ENCODE measurements at regions not wholly inside any gene's neighbourhood (a gene's known extent, or its start where the extent isn't known, plus 50 kb on each side); places are given as distances from the start of the nearest gene placed in this dataset.
A peak's percentile ranks its signal among the peaks of the same experiment; 100 is the strongest.

DNA sequence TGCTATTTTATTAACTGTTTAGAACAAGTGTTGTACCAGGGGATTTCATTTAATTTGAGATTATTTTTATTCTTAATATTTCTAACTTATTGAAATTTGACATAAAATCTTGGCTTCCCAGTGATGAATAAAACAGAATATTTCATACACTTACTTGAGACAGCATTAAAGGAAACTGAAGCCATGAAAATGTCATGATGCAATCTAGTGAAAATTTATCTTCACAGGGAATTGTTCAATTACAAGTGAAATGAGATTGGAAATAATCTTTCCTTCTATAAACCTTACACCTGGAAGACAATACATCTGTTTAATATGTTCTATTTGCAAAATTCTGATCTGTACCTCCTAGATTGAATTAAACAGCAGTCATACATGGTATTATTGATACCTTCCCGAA, 511.0 kb upstream of the CDH7 start:
- Histone ChIP-seq H3K4me1 (ENCODE audit: insufficient read depth) (no peaks in the 10 kb centered on the region), H3K9me2 (replicated peaks; ENCODE audit: insufficient read depth) (no peaks in the 10 kb centered on the region), H3K36me3 (replicated peaks; ENCODE audit: insufficient read depth, low read depth) (no peaks in the 10 kb centered on the region), H3K79me2 (no peaks in the 10 kb centered on the region), H2AFZ (no peak overlapping the region), H3K27me3 (no peaks in the 10 kb centered on the region), H3K4me3 (no peak overlapping the region), H3K4me2 (no peak overlapping the region), H3K27ac (no peak overlapping the region), H3K9me3 (ENCODE audit: low read depth) (no peaks in the 10 kb centered on the region), H4K20me1 (ENCODE audit: insufficient read depth, poor library complexity, severe bottlenecking) (no peaks in the 10 kb centered on the region)
- TF ChIP-seq, protein P1, sequence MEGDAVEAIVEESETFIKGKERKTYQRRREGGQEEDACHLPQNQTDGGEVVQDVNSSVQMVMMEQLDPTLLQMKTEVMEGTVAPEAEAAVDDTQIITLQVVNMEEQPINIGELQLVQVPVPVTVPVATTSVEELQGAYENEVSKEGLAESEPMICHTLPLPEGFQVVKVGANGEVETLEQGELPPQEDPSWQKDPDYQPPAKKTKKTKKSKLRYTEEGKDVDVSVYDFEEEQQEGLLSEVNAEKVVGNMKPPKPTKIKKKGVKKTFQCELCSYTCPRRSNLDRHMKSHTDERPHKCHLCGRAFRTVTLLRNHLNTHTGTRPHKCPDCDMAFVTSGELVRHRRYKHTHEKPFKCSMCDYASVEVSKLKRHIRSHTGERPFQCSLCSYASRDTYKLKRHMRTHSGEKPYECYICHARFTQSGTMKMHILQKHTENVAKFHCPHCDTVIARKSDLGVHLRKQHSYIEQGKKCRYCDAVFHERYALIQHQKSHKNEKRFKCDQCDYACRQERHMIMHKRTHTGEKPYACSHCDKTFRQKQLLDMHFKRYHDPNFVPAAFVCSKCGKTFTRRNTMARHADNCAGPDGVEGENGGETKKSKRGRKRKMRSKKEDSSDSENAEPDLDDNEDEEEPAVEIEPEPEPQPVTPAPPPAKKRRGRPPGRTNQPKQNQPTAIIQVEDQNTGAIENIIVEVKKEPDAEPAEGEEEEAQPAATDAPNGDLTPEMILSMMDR (IDR thresholded peaks at IDR 0.05; ENCODE audit: poor library complexity): no peak
- WGBS (ENCODE audit: low lambda C conversion rate, missing lambda C conversion rate): 80% methylated on average over 1 of the region's 1 CpG
- DNase-seq (ENCODE audit: low spot score): no peak

DNA sequence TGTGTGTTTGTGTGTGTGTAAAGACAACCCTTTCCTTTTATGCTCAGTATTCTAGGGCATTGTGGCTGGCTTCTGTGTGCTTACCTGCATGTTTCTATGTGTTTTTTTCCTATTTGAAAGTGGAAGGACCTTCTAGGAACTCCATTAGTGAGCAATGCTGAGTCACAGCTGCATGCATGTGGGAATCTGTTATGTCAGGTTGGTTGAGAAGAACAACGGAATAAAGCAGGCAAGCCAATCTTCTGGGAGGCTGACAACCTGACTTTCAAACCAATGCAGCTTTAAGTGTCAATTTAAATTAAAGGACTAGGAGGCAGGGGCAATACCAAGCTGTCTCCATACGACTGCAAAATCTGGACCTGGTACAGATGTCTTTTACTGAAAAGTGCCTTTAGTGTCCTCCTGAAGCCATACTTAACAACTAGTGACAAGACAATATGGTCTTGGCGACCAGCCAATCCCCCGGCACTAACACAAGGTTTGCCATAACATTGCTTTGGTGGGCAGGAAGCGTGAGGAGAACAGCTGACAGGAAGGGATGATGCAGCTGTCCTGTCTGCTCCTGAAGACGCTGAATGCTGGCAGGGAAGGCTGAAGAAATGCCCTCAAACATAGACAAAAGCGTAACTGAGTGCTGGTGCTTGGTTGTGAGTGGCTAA, 514.7 kb upstream of the CDH7 start:
- no peaks in the 10 kb centered on the region for H3K4me1 ChIP-seq (ENCODE audit: insufficient read depth)
- H3K9me3 ChIP-seq (ENCODE audit: low read depth): no peaks in the 10 kb centered on the region
- no peaks in the 10 kb centered on the region for H3K36me3 ChIP-seq (replicated peaks; ENCODE audit: insufficient read depth, low read depth)
- H2AFZ ChIP-seq: no peak overlapping the region
- peak; percentile 14 for DNase-seq (ENCODE audit: low spot score)
- H3K9me2 ChIP-seq (replicated peaks; ENCODE audit: insufficient read depth): no peaks in the 10 kb centered on the region
- H3K27me3 ChIP-seq: no peaks in the 10 kb centered on the region
- H3K4me3 ChIP-seq: no peak overlapping the region
- peak overlapping the region; percentile 10 for H3K4me2 ChIP-seq
- no peaks in the 10 kb centered on the region for H4K20me1 ChIP-seq (ENCODE audit: insufficient read depth, poor library complexity, severe bottlenecking)
- H3K79me2 ChIP-seq: no peaks in the 10 kb centered on the region
- TF ChIP-seq, protein P1 (IDR thresholded peaks at IDR 0.05; ENCODE audit: poor library complexity): no peak
- TF ChIP-seq EZH2phosphoT487 (IDR thresholded peaks at IDR 0.05; ENCODE audit: low read depth, severe bottlenecking, unreplicated experiment) (no peak), EZH2 (IDR thresholded peaks at IDR 0.05; ENCODE audit: borderline replicate concordance) (no peak)
- no peak overlapping the region for H3K27ac ChIP-seq
- 52% methylated on average over 7 of the region's 7 CpGs for WGBS (ENCODE audit: low lambda C conversion rate, missing lambda C conversion rate)

DNA sequence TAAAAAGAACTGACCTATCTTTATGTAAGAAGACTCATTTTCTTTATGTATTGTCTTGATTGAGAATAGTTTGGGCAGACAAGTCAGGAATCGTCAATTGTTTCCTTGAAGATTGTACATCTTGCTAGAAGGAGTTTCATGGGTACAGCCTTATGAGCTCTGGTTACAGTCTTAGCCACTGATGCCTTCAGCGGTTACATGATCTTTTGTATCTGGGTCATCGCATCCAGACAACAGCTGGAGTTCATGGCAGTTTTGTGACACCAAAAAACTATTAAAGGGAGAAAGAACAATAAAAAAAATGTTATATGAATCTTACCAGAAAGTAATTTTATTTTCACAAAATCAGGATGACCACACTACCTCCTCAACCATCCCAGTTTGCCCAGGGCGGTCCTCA, 520.5 kb upstream of the CDH7 start:
- H3K36me3 ChIP-seq (replicated peaks; ENCODE audit: insufficient read depth, low read depth): no peaks in the 10 kb centered on the region
- 96% methylated on average over 4 of the region's 4 CpGs for WGBS (ENCODE audit: low lambda C conversion rate, missing lambda C conversion rate)
- H3K27me3 ChIP-seq: no peaks in the 10 kb centered on the region
- no peak overlapping the region for H2AFZ ChIP-seq
- H3K4me3 ChIP-seq: no peak overlapping the region
- no peak for DNase-seq (ENCODE audit: low spot score)
- no peak overlapping the region for H3K27ac ChIP-seq
- H3K79me2 ChIP-seq: no peaks in the 10 kb centered on the region
- TF ChIP-seq EZH2phosphoT487 (IDR thresholded peaks at IDR 0.05; ENCODE audit: low read depth, severe bottlenecking, unreplicated experiment): no peak
- TF ChIP-seq, protein P1 (IDR thresholded peaks at IDR 0.05; ENCODE audit: poor library complexity): no peak
- TF ChIP-seq EZH2 (IDR thresholded peaks at IDR 0.05; ENCODE audit: borderline replicate concordance): no peak
- H3K4me1 ChIP-seq (ENCODE audit: insufficient read depth): no peaks in the 10 kb centered on the region
- no peaks in the 10 kb centered on the region for H3K9me2 ChIP-seq (replicated peaks; ENCODE audit: insufficient read depth)
- no peaks in the 10 kb centered on the region for H3K9me3 ChIP-seq (ENCODE audit: low read depth)
- H4K20me1 ChIP-seq (ENCODE audit: insufficient read depth, poor library complexity, severe bottlenecking): no peaks in the 10 kb centered on the region
- H3K4me2 ChIP-seq: no peak overlapping the region

GRCh38 chr18:65227970-65228369, 522.8 kb upstream of the CDH7 start:
- Histone ChIP-seq H3K27me3 (no peaks in the 10 kb centered on the region), H4K20me1 (ENCODE audit: insufficient read depth, poor library complexity, severe bottlenecking) (no peaks in the 10 kb centered on the region), H3K79me2 (no peaks in the 10 kb centered on the region), H3K36me3 (replicated peaks; ENCODE audit: insufficient read depth, low read depth) (no peaks in the 10 kb centered on the region), H3K9me2 (replicated peaks; ENCODE audit: insufficient read depth) (no peaks in the 10 kb centered on the region), H3K4me3 (no peak overlapping the region), H2AFZ (no peak overlapping the region), H3K9me3 (ENCODE audit: low read depth) (no peaks in the 10 kb centered on the region), H3K27ac (no peak overlapping the region), H3K4me2 (no peak overlapping the region), H3K4me1 (ENCODE audit: insufficient read depth) (no peaks in the 10 kb centered on the region)
- no peak for DNase-seq (ENCODE audit: low spot score)
- TF ChIP-seq EZH2 (IDR thresholded peaks at IDR 0.05; ENCODE audit: borderline replicate concordance) (no peak), EZH2phosphoT487 (IDR thresholded peaks at IDR 0.05; ENCODE audit: low read depth, severe bottlenecking, unreplicated experiment) (no peak)
- TF ChIP-seq, protein P1 (IDR thresholded peaks at IDR 0.05; ENCODE audit: poor library complexity): no peak
- 89% methylated on average over 3 of the region's 3 CpGs for WGBS (ENCODE audit: low lambda C conversion rate, missing lambda C conversion rate)

Data from hepatocyte (in vitro differentiated cells).